DOHH2 (cell line): ENCODE measurements at regions not wholly inside any gene's neighbourhood (a gene's known extent, or its start where the extent isn't known, plus 50 kb on each side); places are given as distances from the start of the nearest gene placed in this dataset.

ENCODE experiments used
- H3F3A ChIP-seq: fragments of 200-600 bp; sonication (generic), shearing (Covaris generic); 2 replicates; pipeline ENCODE4 v1.6.0; 2016; ENCODE audit warnings: antibody characterized with exemption, mild to moderate bottlenecking; ENCODE audit not compliant: control insufficient read depth, insufficient read depth
- H3K27ac ChIP-seq: fragments of 200-600 bp; sonication (generic); 2 replicates; pipeline ENCODE4 v1.5.1; 2014; ENCODE audit warnings: low read depth, mild to moderate bottlenecking, low read length, moderate library complexity
- H3K27me3 ChIP-seq: fragments of 200-600 bp; sonication (generic); 2 replicates; pipeline ENCODE4 v1.6.1; 2014; ENCODE audit warnings: mild to moderate bottlenecking, low read length, mixed read lengths; ENCODE audit not compliant: control insufficient read depth
- H3K36me3 ChIP-seq: fragments of 200-600 bp; sonication (generic); 2 replicates; pipeline ENCODE4 v1.6.1; 2014; ENCODE audit warnings: mild to moderate bottlenecking, low read length, moderate library complexity, mixed read lengths; ENCODE audit not compliant: control insufficient read depth
- H3K4me1 ChIP-seq: fragments of 200-600 bp; sonication (generic); 2 replicates; pipeline ENCODE4 v1.6.1; 2014; ENCODE audit warnings: mild to moderate bottlenecking, low read length, mixed read lengths; ENCODE audit not compliant: control insufficient read depth
- H3K4me2 ChIP-seq: fragments of 200-600 bp; sonication (generic); 2 replicates; pipeline ENCODE4 v1.6.0; 2014; ENCODE audit warnings: mild to moderate bottlenecking, low read length, moderate library complexity
- H3K4me3 ChIP-seq: fragments of 200-600 bp; sonication (generic); 2 replicates; pipeline ENCODE4 v1.5.1; 2014; ENCODE audit warnings: mild to moderate bottlenecking, low read length, mixed read lengths
- H3K79me2 ChIP-seq: fragments of 200-600 bp; sonication (generic); 2 replicates; pipeline ENCODE4 v1.6.1; 2014; ENCODE audit warnings: mild to moderate bottlenecking, low read length, mixed read lengths; ENCODE audit not compliant: control insufficient read depth
- H3K9me2 ChIP-seq: fragments of 200-600 bp; sonication (generic); replicated peaks from 2 replicates; pipeline ENCODE4 v1.6.1; 2014; ENCODE audit warnings: mild to moderate bottlenecking, low read length, mixed read lengths; ENCODE audit not compliant: control insufficient read depth
- H3K9me3 ChIP-seq: fragments of 200-600 bp; sonication (generic); 2 replicates; pipeline ENCODE4 v1.6.1; 2014; ENCODE audit warnings: antibody characterized with exemption, low read length, mixed read lengths; ENCODE audit not compliant: control insufficient read depth, insufficient read depth
- H4K20me1 ChIP-seq: fragments of 200-600 bp; sonication (generic); 2 replicates; pipeline ENCODE4 v1.6.0; 2014; ENCODE audit warnings: low read depth, mild to moderate bottlenecking, antibody characterized with exemption, low read length, moderate library complexity; ENCODE audit not compliant: control insufficient read depth, insufficient read depth
- EZH2phosphoT487 ChIP-seq: fragments of 200-600 bp; sonication (generic); IDR thresholded peaks from 2 replicates; pipeline ENCODE4 v1.6.1; 2017; ENCODE audit warnings: borderline replicate concordance, mild to moderate bottlenecking, antibody characterized with exemption, low read length, moderate library complexity, mixed read lengths
- TF ChIP-seq, protein P1 (sequence below): fragments of 200-600 bp; sonication (generic); IDR thresholded peaks from one replicate; pipeline ENCODE4 v1.5.1; 2014; ENCODE audit warnings: antibody characterized with exemption, mild to moderate bottlenecking, low read depth, low read length; ENCODE audit not compliant: poor library complexity, severe bottlenecking

DNA sequence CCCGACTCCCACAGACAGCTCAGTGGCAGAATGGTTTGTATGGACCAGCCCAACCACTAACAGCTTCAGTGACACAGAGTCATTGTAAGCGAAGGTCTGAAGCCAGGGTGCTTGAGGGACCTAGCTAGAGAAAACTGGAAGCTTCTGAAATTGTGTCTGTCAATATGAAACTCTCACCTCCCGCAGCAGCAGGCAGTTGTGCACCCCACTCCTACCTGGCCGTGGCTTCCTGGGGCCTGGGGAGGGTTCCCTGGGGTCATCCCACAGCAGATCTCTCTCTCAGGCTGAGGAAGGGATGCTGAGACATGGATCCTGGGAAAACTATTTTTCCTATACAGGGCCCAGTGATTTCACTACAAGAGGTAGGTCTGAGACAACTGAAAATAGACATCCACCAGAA is 229.5 kb downstream of the TFCP2L1 start:
- no peaks in the 10 kb centered on the region for H3K9me3 ChIP-seq
- H3K27me3 ChIP-seq, result 0 out of 2 replicates have a peak, but pooled peaks cover 2% of the 10 kb centered on the region
- H3K4me1 ChIP-seq, result no peaks in the 10 kb centered on the region
- no peaks in the 10 kb centered on the region for H3F3A ChIP-seq
- H3K36me3 ChIP-seq, result no peaks in the 10 kb centered on the region
- no peak overlapping the region for H3K4me3 ChIP-seq
- TF ChIP-seq EZH2phosphoT487, result no peak
- TF ChIP-seq, protein P1, sequence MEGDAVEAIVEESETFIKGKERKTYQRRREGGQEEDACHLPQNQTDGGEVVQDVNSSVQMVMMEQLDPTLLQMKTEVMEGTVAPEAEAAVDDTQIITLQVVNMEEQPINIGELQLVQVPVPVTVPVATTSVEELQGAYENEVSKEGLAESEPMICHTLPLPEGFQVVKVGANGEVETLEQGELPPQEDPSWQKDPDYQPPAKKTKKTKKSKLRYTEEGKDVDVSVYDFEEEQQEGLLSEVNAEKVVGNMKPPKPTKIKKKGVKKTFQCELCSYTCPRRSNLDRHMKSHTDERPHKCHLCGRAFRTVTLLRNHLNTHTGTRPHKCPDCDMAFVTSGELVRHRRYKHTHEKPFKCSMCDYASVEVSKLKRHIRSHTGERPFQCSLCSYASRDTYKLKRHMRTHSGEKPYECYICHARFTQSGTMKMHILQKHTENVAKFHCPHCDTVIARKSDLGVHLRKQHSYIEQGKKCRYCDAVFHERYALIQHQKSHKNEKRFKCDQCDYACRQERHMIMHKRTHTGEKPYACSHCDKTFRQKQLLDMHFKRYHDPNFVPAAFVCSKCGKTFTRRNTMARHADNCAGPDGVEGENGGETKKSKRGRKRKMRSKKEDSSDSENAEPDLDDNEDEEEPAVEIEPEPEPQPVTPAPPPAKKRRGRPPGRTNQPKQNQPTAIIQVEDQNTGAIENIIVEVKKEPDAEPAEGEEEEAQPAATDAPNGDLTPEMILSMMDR, result no peak
- H3K9me2 ChIP-seq, result no peaks in the 10 kb centered on the region
- no peaks in the 10 kb centered on the region for H4K20me1 ChIP-seq
- no peak overlapping the region for H3K4me2 ChIP-seq
- H3K79me2 ChIP-seq, result no peaks in the 10 kb centered on the region
- H3K27ac ChIP-seq, result no peak overlapping the region

DNA sequence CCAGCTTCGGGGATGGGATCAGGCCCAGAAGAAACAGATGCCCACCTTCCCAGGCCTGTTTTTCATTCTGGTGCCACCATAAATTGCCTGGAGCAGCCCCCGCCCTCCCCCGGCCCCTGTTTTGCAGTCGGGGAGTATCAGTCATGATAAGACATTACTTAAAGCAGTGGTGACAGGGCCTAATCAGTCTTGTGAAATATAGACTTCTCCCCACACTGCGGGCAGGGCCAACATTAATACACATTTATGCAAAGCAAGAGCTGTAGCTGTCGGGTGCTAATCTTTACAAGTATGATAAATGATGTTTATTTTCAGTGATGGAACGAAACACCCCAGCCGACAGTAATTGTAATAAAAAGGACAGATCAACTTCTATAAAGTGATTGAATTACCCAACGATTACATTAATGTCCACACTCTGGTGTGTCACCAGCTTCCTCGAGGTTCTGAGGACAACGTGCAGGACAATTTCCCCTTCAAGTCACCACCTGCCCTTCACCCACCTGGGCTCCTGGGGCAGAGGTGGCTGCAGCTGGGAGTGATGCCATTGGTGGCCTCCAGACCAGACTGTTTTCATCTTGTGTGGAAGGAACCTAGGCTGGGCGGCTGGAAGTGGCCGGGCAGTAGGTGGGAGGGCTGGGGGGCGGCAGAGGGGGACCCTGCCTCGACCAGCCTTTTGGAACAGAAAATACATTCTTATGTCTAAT is 226.0 kb downstream of the TFCP2L1 start:
- TF ChIP-seq EZH2phosphoT487, result no peak
- TF ChIP-seq, protein P1, result no peak
- no peaks in the 10 kb centered on the region for H4K20me1 ChIP-seq
- H3K27me3 ChIP-seq, result no peaks in the 10 kb centered on the region
- no peaks in the 10 kb centered on the region for H3F3A ChIP-seq
- H3K4me3 ChIP-seq, result no peak overlapping the region
- no peaks in the 10 kb centered on the region for H3K9me3 ChIP-seq
- H3K27ac ChIP-seq, result no peak overlapping the region
- no peak overlapping the region for H3K4me2 ChIP-seq
- no peaks in the 10 kb centered on the region for H3K36me3 ChIP-seq
- no peaks in the 10 kb centered on the region for H3K9me2 ChIP-seq
- no peaks in the 10 kb centered on the region for H3K4me1 ChIP-seq
- no peaks in the 10 kb centered on the region for H3K79me2 ChIP-seq

DNA sequence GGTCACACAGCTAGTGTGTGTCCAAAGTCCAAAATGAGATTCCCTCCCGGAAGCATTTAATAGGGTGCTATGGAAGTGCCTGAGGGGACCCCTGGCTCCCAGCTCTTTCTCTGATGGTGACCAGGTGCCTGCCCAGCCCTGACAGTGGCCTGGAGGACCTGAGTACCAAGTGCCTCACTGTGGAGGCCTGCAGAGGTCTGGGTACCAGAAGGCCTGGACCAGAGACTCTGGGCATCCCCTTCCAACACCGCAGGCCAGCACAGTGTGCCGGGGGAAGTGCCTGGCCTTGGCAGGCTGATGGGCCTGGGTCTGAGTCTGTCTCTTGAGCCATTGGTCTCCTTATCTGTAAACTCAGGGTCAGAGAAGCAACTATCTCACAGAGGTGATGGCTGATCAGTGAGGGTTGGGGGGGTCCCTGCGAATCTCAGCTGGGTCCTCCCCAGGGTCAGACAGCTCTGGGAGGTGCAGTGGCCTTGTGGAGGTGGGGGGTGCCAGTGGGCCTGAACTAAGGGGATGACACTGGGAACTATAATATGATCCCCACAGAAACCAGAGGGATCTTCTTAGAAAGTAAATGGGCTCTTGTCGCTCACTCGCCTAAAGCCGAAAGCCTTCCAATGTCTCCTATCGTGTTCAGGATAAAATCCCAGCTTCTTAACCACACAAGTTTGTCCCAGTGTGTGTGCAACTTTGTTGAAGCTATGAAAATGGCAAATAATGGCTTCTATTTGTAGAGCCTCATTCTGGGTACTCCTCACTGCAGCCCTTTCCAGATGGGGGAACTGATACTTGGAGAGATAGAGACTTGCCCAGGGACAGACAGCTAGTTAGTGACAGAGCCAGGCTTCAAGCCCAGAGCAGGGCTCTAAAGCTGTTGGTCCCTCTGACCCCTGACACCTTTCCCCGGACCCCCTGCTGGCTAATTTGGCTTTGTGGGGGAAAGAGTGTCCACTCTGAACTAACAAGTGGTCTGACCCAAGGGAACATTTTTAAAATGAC is 225.1 kb downstream of the TFCP2L1 start:
- no peaks in the 10 kb centered on the region for H4K20me1 ChIP-seq
- no peaks in the 10 kb centered on the region for H3F3A ChIP-seq
- H3K9me3 ChIP-seq, result no peaks in the 10 kb centered on the region
- H3K27ac ChIP-seq, result no peak overlapping the region
- H3K4me2 ChIP-seq, result no peak overlapping the region
- H3K27me3 ChIP-seq, result no peaks in the 10 kb centered on the region
- no peaks in the 10 kb centered on the region for H3K9me2 ChIP-seq
- no peaks in the 10 kb centered on the region for H3K36me3 ChIP-seq
- H3K4me3 ChIP-seq, result no peak overlapping the region
- no peaks in the 10 kb centered on the region for H3K4me1 ChIP-seq
- TF ChIP-seq, protein P1, result no peak
- TF ChIP-seq EZH2phosphoT487, result no peak
- H3K79me2 ChIP-seq, result no peaks in the 10 kb centered on the region
